Mucosa of stomach (tissue), 1 donor: ENCODE measurements at regions not wholly inside any gene's neighbourhood (a gene's known extent, or its start where the extent isn't known, plus 50 kb on each side); places are given as distances from the start of the nearest gene placed in this dataset.
"Not testable (repeated sequence)": the region's sequence is repeated elsewhere in the genome, so short reads cannot be mapped to it uniquely, and the experiment has no call there.

Experiments
- H3K27me3 ChIP-seq: one replicate; pipeline ENCODE4 v1.7.0; 2013; ENCODE audit warnings: mild to moderate bottlenecking, low read length; ENCODE audit not compliant: control insufficient read depth, insufficient read depth
- H3K36me3 ChIP-seq: one replicate; pipeline ENCODE4 v1.7.0; 2013; ENCODE audit warnings: low read length; ENCODE audit not compliant: control insufficient read depth, insufficient read depth
- H3K4me1 ChIP-seq: one replicate; pipeline ENCODE4 v1.7.0; 2013; ENCODE audit warnings: mild to moderate bottlenecking, low read length; ENCODE audit not compliant: control insufficient read depth, insufficient read depth
- H3K4me3 ChIP-seq: one replicate; pipeline ENCODE4 v1.7.0; 2013; ENCODE audit warnings: low read length
- H3K9ac ChIP-seq: one replicate; pipeline ENCODE4 v1.7.0; 2013; ENCODE audit warnings: mild to moderate bottlenecking, low read length, moderate library complexity
- H3K9me3 ChIP-seq: one replicate; pipeline ENCODE4 v1.7.0; 2013; ENCODE audit warnings: mild to moderate bottlenecking, low read length, moderate library complexity; ENCODE audit not compliant: control insufficient read depth
- donor health status: Pancreatic carcinoma.

GRCh38 chr7:52189153-52189778, 846.2 kb upstream of the POM121L12 start:
- Histone ChIP-seq H3K4me3 (no peak overlapping the region), H3K9me3 (no peaks in the 10 kb centered on the region), H3K27me3 (no peaks in the 10 kb centered on the region), H3K9ac (no peak overlapping the region), H3K4me1 (no peaks in the 10 kb centered on the region), H3K36me3 (no peaks in the 10 kb centered on the region)

- H3K4me1 ChIP-seq, result no peaks in the 10 kb centered on the region
- no peak overlapping the region for H3K9ac ChIP-seq
- no peaks in the 10 kb centered on the region for H3K9me3 ChIP-seq
- H3K36me3 ChIP-seq, result no peaks in the 10 kb centered on the region
- H3K27me3 ChIP-seq, result no peaks in the 10 kb centered on the region
- no peak overlapping the region for H3K4me3 ChIP-seq
Measured at GRCh38 chr7:52184006-52184703, 851.3 kb upstream of the POM121L12 start.

- Histone ChIP-seq H3K27me3 (no peaks in the 10 kb centered on the region), H3K9me3 (no peaks in the 10 kb centered on the region), H3K36me3 (no peaks in the 10 kb centered on the region), H3K4me1 (no peaks in the 10 kb centered on the region), H3K9ac (no peak overlapping the region), H3K4me3 (no peak overlapping the region)
Measured at GRCh38 chr7:52179934-52180333, 855.5 kb upstream of the POM121L12 start.

GRCh38 chr7:52168085-52168484, 851.5 kb upstream of the COBL start:
- Histone ChIP-seq H3K4me1 (no peaks in the 10 kb centered on the region), H3K4me3 (no peak overlapping the region), H3K27me3 (no peaks in the 10 kb centered on the region), H3K9me3 (no peaks in the 10 kb centered on the region), H3K36me3 (no peaks in the 10 kb centered on the region), H3K9ac (no peak overlapping the region)

- H3K9me3 ChIP-seq, result no peaks in the 10 kb centered on the region
- H3K36me3 ChIP-seq, result no peaks in the 10 kb centered on the region
- no peaks in the 10 kb centered on the region for H3K27me3 ChIP-seq
- H3K4me3 ChIP-seq, result no peak overlapping the region
- H3K4me1 ChIP-seq, result no peaks in the 10 kb centered on the region
- H3K9ac ChIP-seq, result no peak overlapping the region
Measured at GRCh38 chr7:52163311-52163710, 846.7 kb upstream of the COBL start.

- Histone ChIP-seq H3K36me3 (no peaks in the 10 kb centered on the region), H3K9me3 (no peaks in the 10 kb centered on the region), H3K9ac (no peak overlapping the region), H3K4me1 (no peaks in the 10 kb centered on the region), H3K27me3 (no peaks in the 10 kb centered on the region), H3K4me3 (no peak overlapping the region)
Measured at GRCh38 chr7:52161483-52161882, 844.9 kb upstream of the COBL start.

GRCh38 chr7:52159421-52159820, 842.8 kb upstream of the COBL start:
- not testable (repeated sequence) for H3K9me3 ChIP-seq, H3K9ac ChIP-seq, H3K36me3 ChIP-seq, H3K27me3 ChIP-seq, H3K4me1 ChIP-seq, H3K4me3 ChIP-seq

GRCh38 chr7:52154382-52154781, 837.8 kb upstream of the COBL start:
- Histone ChIP-seq H3K27me3 (no peaks in the 10 kb centered on the region), H3K4me3 (no peak overlapping the region), H3K9ac (no peak overlapping the region), H3K9me3 (no peaks in the 10 kb centered on the region), H3K36me3 (no peaks in the 10 kb centered on the region), H3K4me1 (no peaks in the 10 kb centered on the region)

- Histone ChIP-seq H3K9me3 (no peaks in the 10 kb centered on the region), H3K9ac (no peak overlapping the region), H3K36me3 (no peaks in the 10 kb centered on the region), H3K27me3 (no peaks in the 10 kb centered on the region), H3K4me1 (no peaks in the 10 kb centered on the region), H3K4me3 (no peak overlapping the region)
Measured at GRCh38 chr7:52151559-52151958, 835.0 kb upstream of the COBL start.

GRCh38 chr7:52150952-52151351, 834.3 kb upstream of the COBL start:
- no peak overlapping the region for H3K9ac ChIP-seq
- no peaks in the 10 kb centered on the region for H3K27me3 ChIP-seq
- H3K36me3 ChIP-seq, result no peaks in the 10 kb centered on the region
- no peak overlapping the region for H3K4me3 ChIP-seq
- H3K9me3 ChIP-seq, result no peaks in the 10 kb centered on the region
- H3K4me1 ChIP-seq, result no peaks in the 10 kb centered on the region

GRCh38 chr7:52146871-52147634, 830.4 kb upstream of the COBL start:
- no peaks in the 10 kb centered on the region for H3K36me3 ChIP-seq

GRCh38 chr7:52143219-52143618, 826.6 kb upstream of the COBL start:
- peaks cover 5% of the 10 kb centered on the region for H3K4me1 ChIP-seq
- H3K9me3 ChIP-seq, result no peaks in the 10 kb centered on the region
- H3K9ac ChIP-seq, result no peak overlapping the region
- H3K27me3 ChIP-seq, result no peaks in the 10 kb centered on the region
- no peak overlapping the region for H3K4me3 ChIP-seq
- H3K36me3 ChIP-seq, result no peaks in the 10 kb centered on the region

More at GRCh38 chr7:52146871-52147634, 830.4 kb upstream of the COBL start:
- no peaks in the 10 kb centered on the region for H3K4me1 ChIP-seq
- no peak overlapping the region for H3K9ac ChIP-seq
- no peaks in the 10 kb centered on the region for H3K27me3 ChIP-seq
- no peak overlapping the region for H3K4me3 ChIP-seq
- H3K9me3 ChIP-seq, result no peaks in the 10 kb centered on the region
